Fibroblast of peridontal ligament (primary cell): ENCODE measurements at regions not wholly inside any gene's neighbourhood (a gene's known extent, or its start where the extent isn't known, plus 50 kb on each side); places are given as distances from the start of the nearest gene placed in this dataset.
A peak's percentile ranks its signal among the peaks of the same experiment; 100 is the strongest.

ENCODE experiments used
- DNase-seq: peaks from one replicate; pipeline ENCODE4 v3.0.0-alpha.2; 2010; ENCODE audit errors: extremely low read depth

DNA sequence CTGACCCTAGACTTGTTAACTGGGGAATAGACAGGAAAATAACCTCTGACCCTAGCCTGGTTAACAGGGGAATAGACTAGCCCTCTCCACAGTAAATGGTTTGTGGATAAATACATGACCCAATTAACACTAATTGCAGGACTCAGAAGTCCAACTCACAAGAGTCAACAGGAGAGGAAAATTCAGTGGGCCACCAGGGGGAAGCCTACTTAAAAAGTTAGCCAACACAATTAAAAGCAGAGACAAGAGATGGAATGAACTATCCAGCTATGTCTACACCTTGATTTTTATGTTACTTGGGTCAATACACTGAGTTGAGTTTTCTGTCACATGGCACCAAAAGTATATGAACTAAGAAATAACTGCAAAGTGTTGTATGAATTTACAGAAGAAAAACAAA, 158.8 kb upstream of the SLC39A10 start:
- peak; percentile 19 for DNase-seq

DNA sequence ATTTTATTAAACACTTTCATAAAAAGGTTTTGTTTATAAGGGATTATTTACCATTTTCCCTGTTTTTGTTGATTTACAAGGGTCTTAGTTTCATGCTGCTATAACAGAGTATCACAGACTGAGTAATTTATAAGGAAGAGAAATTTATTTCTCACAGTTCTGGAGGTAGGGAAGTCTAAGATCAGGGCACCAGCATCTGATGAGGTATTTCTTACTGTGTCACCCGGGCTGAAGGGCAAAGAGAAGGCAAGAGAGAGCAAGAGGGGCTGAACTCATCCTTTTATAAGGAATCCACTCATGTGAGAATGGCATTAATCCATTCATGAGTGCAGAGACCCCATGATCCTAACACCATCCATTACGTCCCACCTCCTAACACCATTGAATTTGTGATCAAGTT, 160.0 kb upstream of the SLC39A10 start:
- DNase-seq: no peak

DNA sequence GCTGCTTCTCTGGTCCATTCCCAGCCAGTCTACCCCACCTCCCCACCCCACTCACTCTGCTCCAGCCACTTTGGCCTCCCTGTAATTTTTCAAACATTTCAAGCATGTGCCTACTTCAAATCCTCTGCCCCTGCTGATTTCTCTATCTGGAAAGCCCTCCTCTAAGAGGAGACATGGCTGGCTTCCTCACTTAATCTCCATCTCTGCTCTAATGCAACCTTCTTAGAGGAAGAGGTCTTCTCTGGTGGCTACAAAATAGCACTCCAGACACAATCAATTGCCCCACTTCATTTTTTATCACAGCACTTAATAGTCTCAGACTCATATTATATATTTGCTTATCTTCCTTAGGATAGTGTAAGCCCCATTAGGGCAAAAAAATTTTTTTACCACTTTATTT, 161.1 kb upstream of the SLC39A10 start:
- DNase-seq: no peak

DNA sequence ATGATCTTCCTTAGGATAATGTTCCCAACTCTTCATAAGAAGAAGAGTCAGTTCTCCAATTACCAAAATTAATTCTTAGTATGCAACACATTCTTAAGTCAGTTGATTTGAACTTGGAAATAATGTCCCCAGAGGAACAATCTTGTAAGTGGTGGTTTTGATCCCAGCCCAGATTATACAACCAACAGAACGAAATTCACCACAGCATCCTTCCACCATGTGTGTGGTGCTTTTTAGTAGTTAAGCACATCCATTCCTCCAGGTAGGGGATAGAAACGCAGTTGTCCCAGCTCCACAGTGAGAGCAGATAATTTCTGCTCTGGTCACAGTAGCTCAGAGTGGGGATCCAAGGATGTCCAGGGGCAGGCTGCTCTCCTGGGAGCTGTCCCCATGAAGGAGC, 161.7 kb upstream of the SLC39A10 start:
- DNase-seq: peak; percentile 29

DNA sequence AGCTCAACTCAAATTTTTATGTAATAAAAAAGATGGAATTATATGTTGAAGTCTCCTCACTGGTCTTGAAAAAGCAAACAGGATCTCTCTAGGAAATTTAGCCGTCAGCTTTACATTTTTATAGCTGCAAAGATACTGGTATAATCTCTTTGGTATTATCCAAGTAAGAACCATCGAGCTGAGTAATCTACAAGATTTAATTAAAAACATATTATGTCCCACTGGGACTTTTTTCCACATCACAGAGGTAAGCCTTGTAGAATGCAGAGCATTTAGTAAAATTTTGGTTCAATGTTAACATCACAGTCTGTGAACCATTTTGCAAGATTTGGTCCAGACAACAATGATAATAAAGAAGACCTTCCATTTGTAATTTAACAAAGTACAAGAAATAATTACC, 162.6 kb upstream of the SLC39A10 start:
- DNase-seq: peak; percentile 73

DNA sequence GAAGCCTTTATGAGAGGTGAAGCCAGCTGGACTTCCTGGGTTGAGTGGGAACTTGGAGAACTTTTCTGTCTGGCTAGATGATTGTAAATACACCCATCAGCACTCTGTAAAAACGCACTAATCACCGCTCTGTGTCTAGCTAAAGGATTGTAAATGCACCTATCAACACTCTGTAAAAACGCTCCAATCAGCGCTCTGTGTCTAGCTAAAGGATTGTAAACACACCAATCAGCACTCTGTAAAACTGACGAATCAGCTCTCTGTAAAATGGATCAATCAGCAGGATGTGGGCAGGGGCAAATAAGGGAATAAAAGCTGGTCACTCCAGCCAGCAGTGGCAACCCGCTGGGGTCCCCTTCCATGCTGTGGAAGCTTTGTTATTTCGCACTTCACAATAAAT, 163.6 kb upstream of the SLC39A10 start:
- DNase-seq: no peak

DNA sequence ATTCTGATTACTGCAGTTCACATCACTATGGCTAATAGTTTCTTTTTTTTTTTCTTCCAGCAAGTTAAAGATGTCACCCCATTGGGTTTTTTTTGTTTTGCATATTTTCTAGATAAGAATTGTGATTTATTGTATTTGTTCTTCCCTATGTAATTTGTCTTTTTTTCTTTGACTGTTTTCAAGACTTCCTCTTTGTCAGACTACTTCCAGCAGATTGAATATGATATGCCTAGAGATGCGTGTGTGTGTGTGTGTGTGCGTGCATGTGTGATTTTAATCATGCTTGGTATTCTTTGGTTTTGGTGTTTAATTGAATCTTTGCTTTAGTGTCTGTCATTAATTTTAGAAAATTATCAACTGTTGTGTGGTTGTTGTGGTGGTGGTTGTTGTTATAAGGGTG, 166.7 kb upstream of the SLC39A10 start:
- DNase-seq: no peak

DNA sequence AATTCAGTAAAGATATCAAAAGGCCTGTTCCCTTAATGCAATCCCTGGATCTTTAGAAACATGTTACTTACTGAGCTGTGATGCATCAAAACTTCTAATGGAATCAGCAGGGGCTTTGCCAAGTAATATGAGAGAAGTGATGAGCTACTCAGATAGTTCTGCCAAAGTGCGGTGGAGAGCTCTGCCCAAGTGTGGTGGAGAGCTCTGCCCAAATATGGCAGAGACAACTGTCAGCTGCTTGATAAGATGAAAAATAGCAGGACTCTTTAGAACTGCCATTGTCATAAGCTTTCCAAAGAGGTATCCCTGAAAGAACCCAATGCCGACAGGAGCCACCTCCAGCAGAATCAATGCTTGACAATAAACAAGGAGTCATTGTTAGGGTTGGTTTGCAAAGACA, 167.9 kb upstream of the SLC39A10 start:
- DNase-seq: peak; percentile 44

DNA sequence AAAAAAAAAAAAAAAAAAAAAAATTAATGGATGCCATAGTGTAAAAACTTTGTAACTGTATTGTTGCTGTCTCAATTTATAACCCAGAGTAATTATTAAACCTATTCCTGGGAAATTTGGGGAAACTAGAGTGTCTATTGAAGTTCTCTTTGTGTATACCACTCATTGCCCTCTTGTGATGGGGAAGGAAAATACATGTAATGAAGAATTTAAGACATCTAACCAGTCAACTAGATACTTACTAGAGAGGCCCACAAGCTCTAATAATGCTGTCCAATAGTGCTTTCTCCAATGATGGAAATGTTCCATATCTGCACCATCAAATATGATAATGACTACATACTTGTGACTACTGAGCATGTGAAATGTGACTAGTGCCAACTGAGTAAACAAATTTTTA, 168.5 kb upstream of the SLC39A10 start:
- DNase-seq: no peak

DNA sequence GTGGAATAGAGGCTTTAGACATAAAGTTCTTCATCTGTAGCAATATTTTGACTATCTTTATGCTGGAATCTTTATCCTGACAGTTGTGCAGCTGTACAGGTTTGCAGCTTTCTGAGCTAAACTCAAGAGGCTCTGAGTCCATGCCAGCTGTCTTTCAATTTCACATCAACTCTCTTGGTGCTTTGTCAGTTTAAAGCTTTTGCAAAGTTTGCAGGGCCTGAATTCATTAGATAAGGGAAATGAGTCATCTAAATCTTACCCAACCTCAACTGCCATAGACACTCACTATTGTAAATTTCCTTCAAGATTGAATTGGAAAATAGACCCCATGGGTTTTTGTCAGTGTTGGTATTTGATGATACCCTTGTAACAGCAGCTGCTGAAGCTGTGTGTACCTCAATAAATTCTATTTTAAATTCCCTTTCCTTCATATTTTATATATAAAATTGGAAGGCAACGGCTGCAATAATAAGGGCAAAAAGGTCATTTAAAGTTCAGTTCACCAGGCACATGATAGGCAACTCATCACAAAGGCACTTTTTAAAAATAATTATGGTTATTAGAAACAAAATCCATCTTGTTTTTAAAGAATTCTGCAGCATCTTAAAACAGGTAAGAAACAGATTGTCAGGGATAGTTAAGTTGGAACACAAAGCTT, 169.9 kb upstream of the SLC39A10 start:
- peak; percentile 67 for DNase-seq

DNA sequence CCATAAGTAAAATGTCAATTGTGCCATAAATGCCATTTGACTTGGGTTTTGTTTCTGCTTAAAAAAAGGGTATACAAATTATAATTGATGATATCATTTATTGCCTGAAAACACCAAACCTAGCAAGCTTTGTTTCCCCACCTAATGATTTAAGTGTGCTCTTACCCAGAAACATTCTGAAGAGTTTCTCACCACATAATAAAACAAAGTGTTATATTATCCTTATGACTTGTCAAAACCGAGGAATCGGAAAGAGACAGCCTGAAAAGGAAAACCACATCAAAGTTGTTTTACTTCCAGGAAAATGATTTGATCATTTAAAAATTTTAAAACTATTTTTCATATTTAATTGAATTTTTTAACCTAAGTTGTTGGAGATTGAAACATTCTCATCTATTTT, 170.5 kb upstream of the SLC39A10 start:
- no peak for DNase-seq

DNA sequence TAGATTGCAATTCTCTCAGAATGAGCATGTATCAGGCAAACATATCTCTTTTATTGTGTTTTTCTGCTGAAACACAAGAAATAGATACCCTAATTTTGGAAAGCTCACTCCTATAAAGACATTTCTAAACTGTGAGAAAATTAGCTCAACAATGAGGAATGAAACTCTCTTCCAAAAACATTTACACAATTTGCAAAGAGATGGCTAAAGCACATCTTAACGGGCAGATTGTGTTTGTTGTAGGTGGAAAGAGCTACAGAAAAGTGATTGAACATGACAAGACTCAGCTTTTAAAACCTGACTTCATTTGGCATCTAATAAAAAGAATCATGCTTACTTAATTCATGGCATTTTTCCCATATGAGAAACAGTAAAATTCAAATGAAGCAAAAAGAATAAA, 175.0 kb upstream of the SLC39A10 start:
- peak; percentile 8 for DNase-seq

DNA sequence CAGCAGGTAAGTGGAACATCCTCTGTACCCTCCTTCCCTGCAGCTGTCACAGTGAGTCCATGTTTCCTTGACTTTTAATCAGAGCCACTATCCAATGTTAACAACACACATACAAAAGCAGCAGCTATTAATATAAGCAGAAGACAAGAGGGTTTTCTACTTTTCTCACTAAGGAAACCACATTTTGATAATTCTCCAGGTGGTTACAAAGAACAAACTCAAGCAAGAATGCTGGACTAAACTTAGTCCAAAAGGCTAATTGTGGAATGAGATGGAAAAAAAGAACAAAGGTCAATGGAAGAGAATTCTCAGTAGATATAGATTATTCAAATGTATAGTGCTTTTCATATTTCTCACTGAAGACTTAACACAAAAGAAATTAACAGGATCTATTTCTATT, 176.9 kb upstream of the SLC39A10 start:
- no peak for DNase-seq

DNA sequence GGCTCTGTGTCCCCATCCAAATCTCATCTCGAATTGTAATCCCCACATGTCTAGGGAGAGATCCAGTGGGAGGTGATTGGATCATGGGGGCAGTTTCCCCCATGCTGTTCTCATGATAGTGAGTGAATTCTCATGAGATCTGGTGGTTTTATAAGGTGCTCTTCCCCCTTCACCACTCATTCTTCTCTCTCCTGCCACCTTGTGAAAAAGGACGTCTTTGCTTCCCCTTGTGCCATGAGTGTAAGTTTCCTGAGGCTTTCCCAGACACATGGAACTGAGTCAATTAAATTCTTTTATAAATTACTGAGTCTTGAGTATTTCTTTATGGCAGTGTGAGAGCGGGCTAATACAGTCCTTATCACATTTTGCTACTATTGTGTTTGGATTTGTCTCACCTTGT, 177.6 kb upstream of the SLC39A10 start:
- DNase-seq: no peak

DNA sequence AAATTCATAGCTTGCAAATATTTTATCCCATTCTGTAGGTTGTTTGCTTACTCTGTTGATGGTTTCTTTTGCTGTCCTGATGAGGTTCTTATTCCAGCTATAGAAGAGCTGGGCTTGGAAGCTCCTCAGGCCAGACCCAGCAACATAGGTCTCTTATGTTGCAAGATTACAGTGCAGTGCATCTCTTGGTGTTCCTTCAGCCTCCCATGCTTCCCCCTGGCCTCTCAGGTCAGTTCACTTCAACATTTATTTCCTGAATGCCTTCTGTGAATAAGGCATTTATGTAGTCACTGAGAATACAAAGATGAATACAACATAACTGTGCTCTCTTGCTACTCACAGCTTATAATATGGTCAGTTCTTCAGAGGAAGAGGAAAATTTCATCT, 179.0 kb upstream of the SLC39A10 start:
- DNase-seq: no peak

DNA sequence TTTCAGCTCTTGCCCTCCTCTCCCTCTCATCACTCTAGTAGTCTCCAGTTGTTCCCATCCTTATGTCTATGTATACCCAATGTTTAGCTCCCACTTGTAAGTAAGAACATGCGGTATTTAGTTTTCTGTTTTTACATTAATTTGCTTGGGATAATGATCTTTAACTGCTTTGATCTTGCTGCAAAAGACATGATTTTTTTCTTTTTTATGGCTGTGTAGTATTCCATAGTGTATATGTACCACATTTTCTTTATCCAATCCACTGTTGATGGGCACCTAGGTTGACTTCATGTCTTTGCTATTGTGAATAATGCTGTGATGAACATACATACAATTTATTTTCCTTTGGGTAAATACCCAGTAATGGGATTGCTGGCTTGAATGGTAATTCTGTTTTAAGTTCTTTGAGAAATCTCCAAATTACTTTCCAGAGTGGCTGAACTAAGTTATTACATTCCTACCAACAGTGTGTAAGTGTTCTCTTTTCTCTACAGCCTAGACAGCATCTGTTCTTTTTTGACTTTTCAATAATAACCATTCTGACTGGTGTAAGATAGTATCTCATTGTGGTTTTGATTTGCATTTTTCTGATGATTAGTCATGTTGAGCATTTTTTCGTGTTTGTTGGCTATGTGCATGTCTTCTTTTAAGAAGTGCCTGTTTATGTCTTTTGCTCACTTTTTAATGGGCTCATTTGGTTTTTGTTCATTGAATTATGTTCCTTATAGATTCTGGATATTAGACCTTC, 179.6 kb upstream of the SLC39A10 start:
- DNase-seq: peak; percentile 79

DNA sequence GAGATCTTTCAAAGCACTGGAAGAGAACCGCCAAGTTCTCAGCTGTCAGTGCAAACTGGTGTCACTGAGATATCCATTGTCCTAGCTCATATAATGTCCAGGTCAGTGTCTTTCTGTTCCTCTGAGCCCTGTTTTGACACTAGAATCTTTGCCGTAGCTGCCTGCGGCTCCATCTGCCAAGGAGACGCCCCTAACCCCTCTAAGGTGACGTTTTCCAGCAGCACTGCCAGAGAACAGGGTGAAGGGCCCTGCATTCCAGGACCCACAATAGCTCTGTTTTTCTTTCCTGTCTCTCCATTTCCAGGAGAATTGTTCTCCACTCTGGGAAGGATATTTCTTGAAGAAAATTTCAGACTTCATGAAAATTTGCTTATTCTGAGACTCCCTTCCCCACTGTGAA, 181.7 kb upstream of the SLC39A10 start:
- no peak for DNase-seq

DNA sequence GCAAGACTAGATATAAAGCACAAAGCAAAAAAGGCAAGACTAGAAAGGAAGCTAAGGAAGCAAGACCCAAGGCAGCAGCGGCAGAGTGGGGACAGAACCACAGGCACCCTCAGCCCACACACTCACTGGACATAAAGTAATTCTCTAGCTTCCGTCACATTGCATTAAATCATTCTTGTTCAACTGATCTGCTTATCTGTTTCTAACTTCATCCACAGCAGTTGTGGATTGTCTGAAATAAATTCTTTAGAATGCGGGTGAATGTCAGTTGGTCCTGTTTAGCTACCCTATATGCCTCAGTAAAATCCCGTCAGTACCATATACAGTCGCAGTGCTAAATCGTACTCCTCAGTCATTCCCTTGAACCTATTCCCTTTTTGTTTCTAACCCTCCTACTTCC, 183.2 kb upstream of the SLC39A10 start:
- no peak for DNase-seq

DNA sequence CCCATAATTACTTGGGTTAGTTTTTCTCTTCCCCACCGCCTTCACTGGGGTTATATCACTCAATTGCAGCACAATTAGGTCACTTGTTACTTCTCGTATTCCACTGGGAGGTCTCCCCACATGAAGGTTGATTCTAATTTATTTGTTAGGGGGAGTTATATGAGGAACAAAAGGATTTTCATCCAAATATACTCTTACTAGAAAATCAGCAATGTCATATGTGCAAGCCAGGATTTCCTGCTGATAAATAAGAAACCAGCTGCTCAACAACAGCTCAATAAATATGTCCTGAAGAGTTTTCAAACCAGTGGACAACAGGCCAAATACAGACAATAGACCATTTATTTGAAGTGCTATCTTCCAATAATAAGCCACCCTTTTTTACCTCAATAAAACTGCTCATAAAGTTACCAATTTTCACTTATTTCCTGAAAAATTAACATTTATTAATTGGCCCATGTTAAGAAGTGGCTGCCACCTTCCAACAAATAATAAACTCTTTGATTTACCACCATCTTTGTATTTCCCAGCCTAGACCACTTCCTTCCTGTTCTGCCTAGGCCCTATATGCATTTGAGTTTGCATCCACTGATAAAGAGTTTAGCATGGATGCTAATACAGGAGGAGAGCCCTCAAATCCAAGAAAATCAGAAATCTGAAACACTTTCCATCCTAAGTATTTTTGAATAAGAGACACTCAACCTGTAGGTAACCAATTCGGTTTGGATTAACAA, 184.4 kb upstream of the SLC39A10 start:
- DNase-seq: no peak

DNA sequence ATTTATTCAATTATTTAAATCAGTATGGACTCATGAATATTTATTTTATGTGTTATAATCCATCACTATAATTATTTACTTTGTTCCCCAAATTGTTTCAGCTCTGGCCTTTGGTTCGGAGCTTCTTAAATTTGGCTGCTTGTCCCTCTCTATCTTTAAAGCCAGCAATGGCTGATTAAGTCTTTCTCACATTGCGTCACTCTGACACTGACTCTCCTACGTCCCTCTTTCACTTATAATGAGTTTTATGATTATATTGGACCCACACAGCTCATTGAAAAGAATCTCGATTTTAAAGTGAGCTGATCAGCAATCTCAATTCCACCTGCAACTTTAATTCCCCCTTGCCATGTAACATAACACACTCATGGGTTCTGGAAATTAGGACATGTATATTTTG, 185.2 kb upstream of the SLC39A10 start:
- DNase-seq: no peak

DNA sequence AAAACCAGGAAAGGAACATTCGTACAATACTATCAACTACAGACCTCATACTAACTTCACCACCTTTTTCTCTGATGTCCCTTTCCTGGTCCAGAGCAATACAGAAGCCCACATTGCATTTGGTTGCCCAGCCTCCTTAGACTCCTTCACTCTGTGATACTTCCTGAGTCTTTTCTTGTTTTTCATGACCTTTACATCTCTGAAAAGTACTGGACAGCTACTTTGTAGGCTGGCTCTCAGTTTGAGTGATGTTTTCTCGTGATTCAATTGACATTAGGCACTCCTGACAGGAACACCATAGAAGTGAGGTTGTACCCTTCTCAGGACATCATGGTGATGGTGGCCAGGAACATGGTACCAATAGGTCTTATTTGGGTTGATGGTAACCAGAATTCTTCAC, 185.9 kb upstream of the SLC39A10 start:
- no peak for DNase-seq

DNA sequence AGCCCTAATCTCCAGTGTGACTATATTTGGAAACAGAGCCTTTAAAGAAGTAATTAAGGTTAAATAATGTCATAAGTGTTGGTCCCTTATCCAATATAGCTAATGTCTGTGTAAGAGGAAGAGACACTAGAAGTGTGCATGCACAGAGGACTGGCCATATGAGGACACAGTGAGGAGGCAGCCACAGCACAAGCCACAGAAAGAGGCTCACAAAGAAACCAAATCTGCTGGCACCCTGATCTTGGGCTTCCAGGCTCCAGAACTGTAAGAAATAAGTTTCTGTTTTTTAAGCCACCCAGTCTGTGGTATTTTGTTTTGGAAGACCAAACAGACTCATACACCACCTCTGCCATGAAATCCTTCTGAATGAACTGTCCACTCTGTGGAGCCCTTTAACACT, 186.4 kb upstream of the SLC39A10 start:
- no peak for DNase-seq

DNA sequence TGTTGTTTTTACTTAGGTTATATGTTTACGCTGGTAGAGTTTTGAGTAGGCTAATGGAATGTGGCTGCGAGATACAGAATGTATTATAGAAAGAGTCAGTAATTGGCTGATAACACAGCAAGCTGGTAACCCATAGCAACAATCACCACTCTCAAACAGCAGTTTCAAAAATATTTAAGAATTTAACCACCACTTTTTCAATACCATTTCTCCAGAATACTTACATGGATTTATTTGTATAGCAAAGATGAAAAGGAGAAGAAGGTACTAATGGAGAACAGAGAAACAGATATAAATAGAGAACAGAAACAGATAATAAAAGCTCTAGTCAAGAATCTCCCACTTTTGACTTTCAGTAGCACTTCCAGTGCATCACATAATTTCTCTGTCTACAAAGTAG, 188.3 kb upstream of the SLC39A10 start:
- no peak for DNase-seq
